ENCODE measurements at regions not wholly inside any gene's neighbourhood (a gene's known extent, or its start where the extent isn't known, plus 50 kb on each side); places are given as distances from the start of the nearest gene placed in this dataset.

GRCh38 chr2:9113262-9113661 is 93.3 kb upstream of the ASAP2 start:
- TF ChIP-seq CTCF (IDR thresholded peaks at IDR 0.05): no peak
- H3K4me1 ChIP-seq (ENCODE audit: control insufficient read depth in 1 of 2, insufficient read depth in 1 of 2, low read depth in 1 of 2, low read length in 1 of 2): peaks cover 6 to 13% of the 10 kb centered on the region in 2 experiments
- H3K36me3 ChIP-seq: no peaks in the 10 kb centered on the region
- no peak overlapping the region for H3K27ac ChIP-seq
- no peaks in the 10 kb centered on the region for H3K9me3 ChIP-seq
- no peak overlapping the region for H3K4me3 ChIP-seq (ENCODE audit: low read depth in 1 of 2, low read length in 1 of 2)
- no peaks in the 10 kb centered on the region for H3K27me3 ChIP-seq

GRCh38 chr2:9112079-9112721 is 94.4 kb upstream of the ASAP2 start:
- Histone ChIP-seq H3K4me1 (ENCODE audit: control insufficient read depth in 1 of 2, insufficient read depth in 1 of 2, low read depth in 1 of 2, low read length in 1 of 2) (peaks cover 9 to 13% of the 10 kb centered on the region in 2 experiments), H3K27me3 (no peaks in the 10 kb centered on the region), H3K36me3 (no peaks in the 10 kb centered on the region), H3K27ac (no peak overlapping the region), H3K4me3 (ENCODE audit: low read depth in 1 of 2, low read length in 1 of 2) (no peak overlapping the region), H3K9me3 (no peaks in the 10 kb centered on the region)
- no peak for TF ChIP-seq CTCF (IDR thresholded peaks at IDR 0.05)

DNA sequence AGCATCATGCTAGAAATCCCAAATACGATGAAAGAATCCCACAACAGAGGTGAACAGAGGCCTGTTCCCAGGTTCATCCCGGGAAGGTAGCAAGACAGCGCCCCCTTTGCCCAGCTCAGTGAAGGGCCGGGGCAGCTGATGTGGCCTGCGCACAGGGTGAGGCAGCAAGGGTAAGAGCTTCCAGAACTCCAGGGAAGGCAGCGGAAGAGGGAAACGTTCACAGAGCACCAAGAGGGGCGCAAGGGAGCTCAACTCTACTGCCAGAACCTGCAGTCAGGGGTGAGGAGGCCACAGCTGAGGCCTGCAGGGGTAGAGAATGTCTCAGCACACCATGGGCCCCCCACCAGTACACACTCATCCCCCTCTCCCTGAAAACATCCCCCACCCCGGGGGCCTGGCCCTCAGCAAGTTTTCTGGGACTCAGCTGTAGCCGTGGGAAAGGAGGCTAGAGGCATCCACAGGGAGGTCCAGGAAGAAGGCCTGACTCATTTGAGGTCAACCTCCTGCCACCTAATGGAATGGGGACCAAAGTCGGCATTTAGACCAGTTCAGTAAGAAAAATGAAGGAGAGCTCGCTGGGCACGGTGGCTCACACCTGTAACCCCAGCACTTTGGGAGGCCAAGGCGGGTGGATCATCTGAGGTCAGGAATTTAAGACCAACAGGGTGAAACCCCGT is 95.6 kb upstream of the ASAP2 start:
- H3K27me3 ChIP-seq: no peaks in the 10 kb centered on the region
- H3K27ac ChIP-seq: no peak overlapping the region
- no peaks in the 10 kb centered on the region for H3K9me3 ChIP-seq
- no peak for TF ChIP-seq CTCF (IDR thresholded peaks at IDR 0.05)
- peaks cover 9 to 13% of the 10 kb centered on the region in 2 experiments for H3K4me1 ChIP-seq (ENCODE audit: control insufficient read depth in 1 of 2, insufficient read depth in 1 of 2, low read depth in 1 of 2, low read length in 1 of 2)
- H3K4me3 ChIP-seq (ENCODE audit: low read depth in 1 of 2, low read length in 1 of 2): no peak overlapping the region
- H3K36me3 ChIP-seq: no peaks in the 10 kb centered on the region

DNA sequence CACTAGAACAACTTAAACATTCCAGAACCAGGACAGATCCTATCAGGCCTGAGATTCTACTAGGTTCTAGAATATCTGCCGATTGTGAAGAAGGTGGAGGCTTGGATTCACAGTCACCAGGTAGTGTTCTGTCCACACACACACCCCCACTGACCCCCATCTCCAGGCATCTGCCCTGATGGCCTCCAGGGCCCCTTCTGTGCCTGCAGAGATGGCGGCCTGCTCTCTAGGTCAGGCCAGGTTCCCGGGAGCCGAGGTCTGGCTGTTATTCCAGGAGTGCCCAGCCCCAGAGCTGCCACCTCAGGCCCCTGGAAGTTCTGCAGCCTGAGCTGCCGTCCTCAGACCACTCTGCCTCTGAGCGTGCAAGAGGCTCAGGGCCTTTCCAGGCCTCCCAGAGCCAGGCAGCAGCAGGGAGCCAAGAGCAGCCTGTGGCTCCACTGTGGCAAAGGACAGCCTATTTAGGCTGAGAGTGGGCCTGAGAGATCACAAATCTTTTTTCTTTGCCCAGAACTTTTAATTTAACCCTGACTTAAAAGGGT is 96.2 kb upstream of the ASAP2 start:
- Histone ChIP-seq H3K27ac (no peak overlapping the region), H3K4me1 (ENCODE audit: control insufficient read depth in 1 of 2, insufficient read depth in 1 of 2, low read depth in 1 of 2, low read length in 1 of 2) (peaks cover 6 to 10% of the 10 kb centered on the region in 2 experiments), H3K27me3 (no peaks in the 10 kb centered on the region), H3K36me3 (no peaks in the 10 kb centered on the region), H3K4me3 (ENCODE audit: low read depth in 1 of 2, low read length in 1 of 2) (no peak overlapping the region), H3K9me3 (no peaks in the 10 kb centered on the region)
- no peak for TF ChIP-seq CTCF (IDR thresholded peaks at IDR 0.05)

GRCh38 chr2:9109871-9110270 is 96.7 kb upstream of the ASAP2 start:
- no peaks in the 10 kb centered on the region for H3K9me3 ChIP-seq
- H3K27me3 ChIP-seq: no peaks in the 10 kb centered on the region
- H3K27ac ChIP-seq: no peak overlapping the region
- peaks cover 3 to 4% of the 10 kb centered on the region in 2 experiments for H3K4me1 ChIP-seq (ENCODE audit: control insufficient read depth in 1 of 2, insufficient read depth in 1 of 2, low read depth in 1 of 2, low read length in 1 of 2)
- no peak for TF ChIP-seq CTCF (IDR thresholded peaks at IDR 0.05)
- no peaks in the 10 kb centered on the region for H3K36me3 ChIP-seq
- H3K4me3 ChIP-seq (ENCODE audit: low read depth in 1 of 2, low read length in 1 of 2): no peak overlapping the region
